ENCODE measurements at regions not wholly inside any gene's neighbourhood (a gene's known extent, or its start where the extent isn't known, plus 50 kb on each side); places are given as distances from the start of the nearest gene placed in this dataset.

DNA sequence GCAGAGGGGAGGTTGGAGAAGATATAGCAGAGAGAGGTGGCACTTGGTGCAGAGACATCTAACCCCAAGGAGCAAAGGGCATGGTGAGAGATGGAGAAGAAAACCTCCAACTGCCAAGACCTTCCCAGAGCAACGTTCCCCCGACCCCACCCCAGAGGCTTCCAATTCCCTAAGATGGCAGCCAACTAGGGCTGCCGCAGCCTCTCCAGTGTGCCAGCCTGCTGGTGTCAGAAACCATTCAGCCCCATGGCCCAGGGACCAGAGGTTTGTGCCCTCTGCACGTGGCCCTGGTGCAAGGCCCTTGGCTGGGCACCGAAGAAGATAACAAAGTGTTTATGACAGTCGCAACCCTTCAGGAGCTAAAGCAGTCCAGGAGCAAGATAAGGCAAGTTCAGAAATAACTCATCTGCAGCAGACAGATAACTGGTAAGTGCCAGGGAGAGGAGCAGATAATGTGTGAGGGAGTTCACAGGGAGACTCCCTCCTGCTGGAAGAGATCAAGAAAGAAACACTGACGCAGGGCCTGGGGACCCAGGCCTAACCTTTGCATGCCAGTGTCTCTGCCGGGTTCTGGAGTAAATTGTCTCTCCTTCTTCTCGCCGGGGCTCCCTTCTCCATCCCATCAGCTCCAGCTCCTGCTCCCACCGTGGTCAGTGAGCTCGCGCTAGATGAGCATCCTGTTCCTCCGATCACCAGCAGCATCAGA is 66.1 kb upstream of the ID2 start (continued):
- no peak for TF ChIP-seq ETV6 (IDR thresholded peaks at IDR 0.05; ENCODE audit: borderline replicate concordance in 1 of 2, low read depth in 2 of 2, low read length in 1 of 2)
- no peak for TF ChIP-seq ETV6 (CRISPR knock-in tag; IDR thresholded peaks at IDR 0.05; ENCODE audit: borderline replicate concordance)
- TF ChIP-seq, protein P1, sequence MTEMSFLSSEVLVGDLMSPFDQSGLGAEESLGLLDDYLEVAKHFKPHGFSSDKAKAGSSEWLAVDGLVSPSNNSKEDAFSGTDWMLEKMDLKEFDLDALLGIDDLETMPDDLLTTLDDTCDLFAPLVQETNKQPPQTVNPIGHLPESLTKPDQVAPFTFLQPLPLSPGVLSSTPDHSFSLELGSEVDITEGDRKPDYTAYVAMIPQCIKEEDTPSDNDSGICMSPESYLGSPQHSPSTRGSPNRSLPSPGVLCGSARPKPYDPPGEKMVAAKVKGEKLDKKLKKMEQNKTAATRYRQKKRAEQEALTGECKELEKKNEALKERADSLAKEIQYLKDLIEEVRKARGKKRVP (CRISPR knock-in tag; IDR thresholded peaks at IDR 0.05), result peak; percentile 71; the same call in 1 of the 2 replicates
- TF ChIP-seq, protein P2, sequence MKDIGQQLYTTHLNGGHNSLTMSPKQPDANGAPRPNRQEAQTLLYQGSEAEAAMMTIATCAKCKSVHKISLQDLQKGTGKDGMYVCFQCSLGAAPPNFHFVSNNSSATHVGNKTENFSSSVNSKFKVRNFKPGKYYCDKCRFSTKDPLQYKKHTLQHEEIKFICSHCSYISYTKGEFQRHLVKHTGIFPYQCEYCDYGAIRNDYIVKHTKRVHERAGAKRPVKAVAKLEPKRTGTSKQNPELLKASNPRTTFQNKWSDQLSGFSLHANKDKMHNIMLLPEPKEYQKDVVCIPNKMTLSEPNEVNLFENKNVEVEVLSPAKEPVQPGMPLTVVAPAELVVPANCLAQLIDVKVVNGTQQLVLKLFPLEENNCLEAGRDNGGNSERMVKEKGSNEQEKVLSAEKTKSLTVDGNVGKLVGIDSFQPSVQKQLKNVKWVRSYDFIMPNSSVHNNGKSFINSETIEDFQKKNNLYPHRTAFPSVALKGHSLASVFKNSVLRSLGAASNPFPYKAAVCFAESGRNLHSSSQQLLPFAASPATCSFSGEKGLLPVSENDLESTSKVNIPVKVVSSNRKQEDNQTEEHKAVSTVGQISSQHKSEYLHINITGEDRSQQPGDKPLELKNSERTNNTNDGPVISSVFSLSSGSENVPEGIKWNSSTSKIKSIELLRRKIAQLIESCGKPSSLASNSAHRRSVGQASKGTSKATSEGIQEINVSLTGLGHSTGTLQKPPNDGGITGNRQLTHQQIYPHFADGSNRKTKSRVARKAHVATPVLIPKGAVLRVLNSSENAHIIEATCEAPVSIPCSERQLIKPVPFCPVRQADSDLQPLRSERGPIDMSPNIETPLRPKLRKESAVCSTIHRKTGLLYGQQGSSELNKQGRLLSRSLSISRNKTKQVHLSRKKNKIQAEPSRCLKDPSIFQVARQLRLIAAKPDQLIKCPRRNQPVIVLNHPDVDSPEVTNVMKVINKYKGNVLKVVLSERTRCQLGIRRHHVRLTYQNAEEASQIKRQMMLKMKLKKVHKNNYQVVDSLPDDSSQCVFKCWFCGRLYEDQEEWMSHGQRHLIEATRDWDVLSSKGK (CRISPR knock-in tag; IDR thresholded peaks at IDR 0.05), result no peak
- TF ChIP-seq RBM14 (IDR thresholded peaks at IDR 0.05; ENCODE audit: borderline replicate concordance, insufficient read depth, low read depth, low read length), result no peak
- peak; percentile 75 to 99; a peak in 2 of 4 replicates for TF ChIP-seq TBL1XR1 (IDR thresholded peaks at IDR 0.05; ENCODE audit: low read length in 2 of 2)
- peak; percentile 93 for TF ChIP-seq HMGN3 (IDR thresholded peaks at IDR 0.05; ENCODE audit: borderline replicate concordance, extremely low read depth, insufficient read length, low read depth, low read length)
- 0 out of 2 replicates have a peak, but pooled peaks have one; percentile 49 for TF ChIP-seq ZBTB1 (CRISPR knock-in tag; IDR thresholded peaks at IDR 0.05; ENCODE audit: borderline replicate concordance, low read depth)
- TF ChIP-seq ATF7 (IDR thresholded peaks at IDR 0.05), result peak; percentile 74
- peak; percentile 93 for TF ChIP-seq HDAC3 (IDR thresholded peaks at IDR 0.05; ENCODE audit: borderline replicate concordance, partially characterized antibody)
- TF ChIP-seq, protein P3, sequence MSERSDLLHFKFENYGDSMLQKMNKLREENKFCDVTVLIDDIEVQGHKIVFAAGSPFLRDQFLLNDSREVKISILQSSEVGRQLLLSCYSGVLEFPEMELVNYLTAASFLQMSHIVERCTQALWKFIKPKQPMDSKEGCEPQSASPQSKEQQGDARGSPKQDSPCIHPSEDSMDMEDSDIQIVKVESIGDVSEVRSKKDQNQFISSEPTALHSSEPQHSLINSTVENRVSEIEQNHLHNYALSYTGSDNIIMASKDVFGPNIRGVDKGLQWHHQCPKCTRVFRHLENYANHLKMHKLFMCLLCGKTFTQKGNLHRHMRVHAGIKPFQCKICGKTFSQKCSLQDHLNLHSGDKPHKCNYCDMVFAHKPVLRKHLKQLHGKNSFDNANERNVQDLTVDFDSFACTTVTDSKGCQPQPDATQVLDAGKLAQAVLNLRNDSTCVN (CRISPR knock-in tag; IDR thresholded peaks at IDR 0.05), result no peak
- TF ChIP-seq CREB1 (IDR thresholded peaks at IDR 0.05), result peak; percentile 61; the same call in 1 of the 2 replicates
- no peak for TF ChIP-seq CREB1 (CRISPR knock-in tag; IDR thresholded peaks at IDR 0.05)
- no peak for TF ChIP-seq SIX5 (IDR thresholded peaks at IDR 0.05; ENCODE audit: borderline replicate concordance in 1 of 2, insufficient read depth in 1 of 2, low read depth in 1 of 2, low read length in 2 of 2)
- TF ChIP-seq KLF16 (IDR thresholded peaks at IDR 0.05), result peak; percentile 98
- TF ChIP-seq RBM22 (IDR thresholded peaks at IDR 0.05; ENCODE audit: low read depth, low read length, poor library complexity, severe bottlenecking), result no peak
- TF ChIP-seq BHLHE40 (IDR thresholded peaks at IDR 0.05; ENCODE audit: low read length), result peak; percentile 88
- TF ChIP-seq RUNX1 (IDR thresholded peaks at IDR 0.05; ENCODE audit: low read depth), result peak; percentile 82; the same call in 1 of the 2 replicates
- TF ChIP-seq RFX1 (IDR thresholded peaks at IDR 0.05), result no peak
- TF ChIP-seq TRIM24 (IDR thresholded peaks at IDR 0.05), result peak; percentile 94 to 97
- TF ChIP-seq OTX1 (CRISPR knock-in tag; IDR thresholded peaks at IDR 0.05), result 0 out of 2 replicates have a peak, but pooled peaks have one; percentile 42
- TF ChIP-seq TCF3 (CRISPR knock-in tag; IDR thresholded peaks at IDR 0.05), result peak; percentile 98
- TF ChIP-seq GATA2 (CRISPR knock-in tag; IDR thresholded peaks at IDR 0.05), result peak; percentile 95
- peak in 1 of 2 experiments; percentile 61 for TF ChIP-seq NCOA2 (IDR thresholded peaks at IDR 0.05; ENCODE audit: partially characterized antibody in 2 of 2)

Measured in K562 (cell line).